Neural cell (in vitro differentiated cells): ENCODE measurements at regions not wholly inside any gene's neighbourhood (a gene's known extent, or its start where the extent isn't known, plus 50 kb on each side); places are given as distances from the start of the nearest gene placed in this dataset.

ENCODE experiments used
- H2AFZ ChIP-seq: fragments of 200-600, 300-800 bp; sonication (generic), shearing (Covaris generic); 2 replicates; pipeline ENCODE4 v1.6.0; 2014; ENCODE audit warnings: low read depth, mild to moderate bottlenecking, antibody characterized with exemption, low read length, moderate library complexity
- H3F3A ChIP-seq: fragments of 200-600 bp; shearing (Covaris generic); 2 replicates; pipeline ENCODE4 v1.6.1; 2016; ENCODE audit warnings: mild to moderate bottlenecking, moderate library complexity, mixed read lengths, antibody characterized with exemption, low read length; ENCODE audit not compliant: insufficient read depth, poor library complexity, severe bottlenecking
- H3K27ac ChIP-seq: fragments of 200-600, 300-800 bp; sonication (generic), shearing (Covaris generic); 2 replicates; pipeline ENCODE4 v1.5.1; 2014; ENCODE audit warnings: mild to moderate bottlenecking, low read length, moderate library complexity
- H3K27me3 ChIP-seq: fragments of 300-800, 200-600 bp; sonication (generic), shearing (Covaris generic); 2 replicates; pipeline ENCODE4 v1.6.0; 2014; ENCODE audit warnings: mild to moderate bottlenecking, low read depth, low read length, moderate library complexity; ENCODE audit not compliant: insufficient read depth
- H3K36me3 ChIP-seq: fragments of 300-800, 200-600 bp; sonication (generic), shearing (Covaris generic); 2 replicates; pipeline ENCODE4 v1.5.1; 2014; ENCODE audit warnings: mild to moderate bottlenecking, antibody characterized with exemption, low read length, moderate library complexity; ENCODE audit not compliant: insufficient read depth
- H3K4me2 ChIP-seq: fragments of 300-800, 200-600 bp; sonication (generic), shearing (Covaris generic); 2 replicates; pipeline ENCODE4 v1.6.0; 2014; ENCODE audit warnings: mild to moderate bottlenecking, low read length
- H3K4me3 ChIP-seq: fragments of 300-800, 200-600 bp; sonication (generic), shearing (Covaris generic); 2 replicates; pipeline ENCODE4 v1.5.1; 2014; ENCODE audit warnings: mild to moderate bottlenecking, low read length, moderate library complexity
- H3K79me2 ChIP-seq: fragments of 200-600 bp; shearing (Covaris generic); replicated peaks from 2 replicates; pipeline ENCODE4 v1.6.0; 2014; ENCODE audit warnings: mild to moderate bottlenecking, low read length, moderate library complexity; ENCODE audit not compliant: insufficient read depth
- H3K9ac ChIP-seq: fragments of 300-800, 200-600 bp; sonication (generic), shearing (Covaris generic); 2 replicates; pipeline ENCODE4 v1.6.1; 2016; ENCODE audit warnings: mild to moderate bottlenecking, low read length, mixed read lengths
- H3K9me2 ChIP-seq: fragments of 200-600 bp; shearing (Covaris generic); 2 replicates; pipeline ENCODE4 v1.6.1; 2016; ENCODE audit warnings: mild to moderate bottlenecking, low read length, mixed read lengths; ENCODE audit not compliant: insufficient read depth
- H3K9me3 ChIP-seq: fragments of 200-600, 300-800 bp; sonication (generic), shearing (Covaris generic); 2 replicates; pipeline ENCODE4 v1.6.1; 2016; ENCODE audit warnings: mild to moderate bottlenecking, mixed run types, low read length, moderate library complexity, mixed read lengths
- H4K20me1 ChIP-seq: fragments of 200-600 bp; shearing (Covaris generic); 2 replicates; pipeline ENCODE4 v1.6.1; 2016; ENCODE audit warnings: mild to moderate bottlenecking, mixed run types; ENCODE audit not compliant: insufficient read depth
- CTCF ChIP-seq: fragments of 450-650 bp; IDR thresholded peaks from 2 replicates; pipeline ENCODE4 v1.5.1; 2014; ENCODE audit warnings: antibody characterized with exemption, mild to moderate bottlenecking, moderate library complexity; ENCODE audit not compliant: poor library complexity, severe bottlenecking
- EP300 ChIP-seq: fragments of 450-650 bp; conservative IDR thresholded peaks from 2 replicates; pipeline ENCODE4 v1.6.1; 2014; ENCODE audit warnings: antibody characterized with exemption, mild to moderate bottlenecking, moderate library complexity; ENCODE audit not compliant: poor library complexity, severe bottlenecking
- EZH2 ChIP-seq: fragments of 200-600, 300-800 bp; shearing (Covaris generic), sonication (generic); IDR thresholded peaks from 2 replicates; pipeline ENCODE4 v1.6.1; 2014; ENCODE audit warnings: antibody characterized with exemption, low read length, borderline replicate concordance, mild to moderate bottlenecking; ENCODE audit not compliant: insufficient read depth, poor library complexity, severe bottlenecking
- MXI1 ChIP-seq: fragments of 450-650 bp; conservative IDR thresholded peaks from 2 replicates; pipeline ENCODE4 v1.6.1; 2014; ENCODE audit warnings: antibody characterized with exemption, mild to moderate bottlenecking; ENCODE audit not compliant: poor library complexity, severe bottlenecking
- POLR2AphosphoS5 ChIP-seq: IDR thresholded peaks from 2 replicates; pipeline ENCODE4 v1.6.1; 2012
- RAD21 ChIP-seq: fragments of 450-650 bp; conservative IDR thresholded peaks from 2 replicates; pipeline ENCODE4 v1.6.1; 2014; ENCODE audit warnings: antibody characterized with exemption, mild to moderate bottlenecking, moderate library complexity
- REST ChIP-seq: IDR thresholded peaks from 2 replicates; pipeline ENCODE4 v1.6.1; 2012; ENCODE audit warnings: borderline replicate concordance
- SMC3 ChIP-seq: fragments of 450-650 bp; conservative IDR thresholded peaks from 2 replicates; pipeline ENCODE4 v1.6.1; 2014; ENCODE audit warnings: antibody characterized with exemption, mild to moderate bottlenecking, moderate library complexity; ENCODE audit not compliant: poor library complexity
- TAF1 ChIP-seq: IDR thresholded peaks from 2 replicates; pipeline ENCODE4 v1.6.1; 2012; ENCODE audit warnings: low read depth

- H3K9me3 ChIP-seq, result no peaks in the 10 kb centered on the region
- H3K4me3 ChIP-seq, result no peak overlapping the region
- no peak for TF ChIP-seq EP300
- TF ChIP-seq SMC3, result no peak
- TF ChIP-seq EZH2, result no peak
- H3K9me2 ChIP-seq, result no peaks in the 10 kb centered on the region
- no peak overlapping the region for H3K9ac ChIP-seq
- H3K27me3 ChIP-seq, result peaks cover 26% of the 10 kb centered on the region
- H4K20me1 ChIP-seq, result no peaks in the 10 kb centered on the region
- no peak overlapping the region for H3K4me2 ChIP-seq
- no peaks in the 10 kb centered on the region for H3F3A ChIP-seq
- no peak overlapping the region for H3K27ac ChIP-seq
- H3K36me3 ChIP-seq, result no peaks in the 10 kb centered on the region
- H3K79me2 ChIP-seq, result no peaks in the 10 kb centered on the region
- H2AFZ ChIP-seq, result no peak overlapping the region
These were observed 91.6 kb downstream of the MICALL2 start for GRCh38 chr7:1367501-1368183.

GRCh38 chr7:1368184-1368681 is 91.0 kb downstream of the MICALL2 start:
- Histone ChIP-seq H4K20me1 (no peaks in the 10 kb centered on the region), H3K9ac (no peak overlapping the region), H3K79me2 (no peaks in the 10 kb centered on the region), H3K9me2 (no peaks in the 10 kb centered on the region), H3K27me3 (peaks cover 26% of the 10 kb centered on the region), H2AFZ (no peak overlapping the region), H3K4me3 (no peak overlapping the region), H3K9me3 (no peaks in the 10 kb centered on the region), H3K4me2 (no peak overlapping the region), H3K27ac (no peak overlapping the region), H3F3A (no peaks in the 10 kb centered on the region), H3K36me3 (no peaks in the 10 kb centered on the region)
- no peak for TF ChIP-seq EP300
- no peak for TF ChIP-seq EZH2
- TF ChIP-seq TAF1, result no peak
- no peak for TF ChIP-seq RAD21
- no peak for TF ChIP-seq CTCF
- TF ChIP-seq REST, result no peak
- no peak for TF ChIP-seq MXI1
- TF ChIP-seq SMC3, result no peak
- TF ChIP-seq POLR2AphosphoS5, result no peak
